KG1 (cell line): ENCODE measurements at regions not wholly inside any gene's neighbourhood (a gene's known extent, or its start where the extent isn't known, plus 50 kb on each side); places are given as distances from the start of the nearest gene placed in this dataset.
"Not testable (repeated sequence)": the region's sequence is repeated elsewhere in the genome, so short reads cannot be mapped to it uniquely, and the experiment has no call there.

Experiments used
- DNase-seq: peaks from one replicate; lab custom pipeline; 2025; lab: John Stamatoyannopoulos, UW

DNA sequence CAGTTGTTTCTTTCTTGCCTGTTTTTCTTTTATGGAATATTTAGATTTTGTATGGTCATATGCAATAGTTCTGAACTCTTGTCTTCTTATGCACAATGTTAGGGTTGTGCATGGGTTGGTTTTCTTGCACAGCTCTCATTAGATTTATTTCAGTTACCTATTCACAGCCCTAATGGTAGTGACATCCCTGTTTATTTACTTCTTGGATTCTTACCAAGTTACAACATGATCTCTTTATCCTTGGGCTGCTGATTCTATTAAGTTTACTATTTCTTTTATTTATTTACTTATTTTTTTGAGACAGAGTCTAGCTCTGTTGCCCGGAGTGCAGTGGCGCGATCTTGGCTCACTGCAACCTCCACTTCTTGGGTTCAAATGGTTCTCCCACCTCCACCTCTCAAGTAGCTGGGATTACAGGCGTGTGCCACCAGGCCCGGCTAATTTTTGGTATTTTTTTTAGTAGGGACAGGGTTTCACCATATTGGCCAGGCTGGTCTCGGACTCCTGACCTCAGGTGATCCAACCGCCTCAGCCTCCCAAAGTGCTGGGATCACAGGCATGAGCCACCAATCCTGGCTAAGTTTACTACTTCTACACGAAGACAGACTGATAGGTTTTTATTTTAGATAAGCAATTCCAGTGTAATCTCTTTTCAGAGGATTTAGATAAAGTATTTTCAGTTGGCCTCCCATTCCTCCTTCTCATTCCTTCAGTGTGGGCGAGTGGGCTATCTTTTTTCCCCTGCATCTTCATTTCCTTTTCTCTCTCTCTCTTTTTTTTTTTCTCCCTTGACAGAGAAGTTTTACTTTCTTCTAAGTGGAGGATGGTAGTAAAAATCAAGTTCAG, 395.1 kb upstream of the RGS6 start:
- DNase-seq, result no peak

GRCh38 chr14:71538288-71538687, 393.9 kb upstream of the RGS6 start:
- DNase-seq, result no peak

GRCh38 chr14:71538938-71539649, 393.1 kb upstream of the RGS6 start:
- no peak for DNase-seq

GRCh38 chr14:71539650-71540285, 392.5 kb upstream of the RGS6 start:
- DNase-seq, result no peak

GRCh38 chr14:71541271-71541670, 391.0 kb upstream of the RGS6 start:
- no peak for DNase-seq

- no peak for DNase-seq
Observed at GRCh38 chr14:71541973-71542690, 390.1 kb upstream of the RGS6 start.

DNA sequence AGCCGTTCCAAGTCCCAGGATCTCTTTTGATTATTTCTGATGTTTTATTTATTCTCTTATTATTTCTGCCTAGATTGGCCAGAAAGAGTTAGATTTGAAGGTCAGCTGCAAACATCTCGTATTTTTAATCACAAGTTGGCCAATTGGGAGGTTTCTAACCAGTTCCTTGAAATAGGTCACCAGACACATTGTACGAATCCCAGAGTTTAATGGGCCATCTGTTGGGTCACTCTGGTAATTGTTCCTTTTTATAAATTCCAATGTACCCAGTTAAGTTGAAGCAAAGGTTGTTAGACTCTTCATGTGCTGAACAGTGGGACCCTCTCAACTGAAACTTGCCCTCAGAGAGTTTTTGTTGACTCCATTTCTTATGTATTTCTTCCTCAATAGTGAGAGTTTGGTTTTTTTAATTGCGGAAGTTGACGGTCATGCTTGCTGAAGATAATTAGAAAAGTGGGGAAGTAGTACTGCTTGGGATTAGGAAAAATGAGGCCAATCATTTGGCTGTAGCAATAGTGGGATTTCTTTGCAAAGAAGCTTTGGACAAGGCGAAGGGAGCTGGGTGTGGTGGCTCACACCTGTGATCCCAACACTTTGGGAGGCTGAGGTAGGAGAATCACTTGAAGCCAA, 382.7 kb upstream of the RGS6 start:
- no peak for DNase-seq

DNA sequence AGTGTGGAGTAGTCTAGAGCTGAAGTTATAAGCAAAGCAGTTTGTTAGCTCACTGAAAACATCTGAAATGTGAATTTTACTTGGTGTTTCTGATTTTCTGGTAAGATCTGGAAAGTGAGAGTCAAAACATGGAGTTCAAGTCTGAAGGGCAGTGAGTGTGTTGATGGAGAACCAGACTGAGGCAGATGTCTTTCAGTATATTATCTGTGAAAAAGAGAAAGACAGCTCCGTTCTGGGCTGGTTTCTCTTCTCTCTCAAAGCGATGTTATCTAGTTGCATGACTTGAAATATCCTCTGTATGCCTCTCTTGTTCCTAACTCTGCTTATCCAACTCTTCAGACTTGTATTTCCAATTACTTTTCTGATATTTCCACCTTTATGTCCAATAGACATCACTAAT, 381.9 kb upstream of the RGS6 start:
- DNase-seq, result no peak

DNA sequence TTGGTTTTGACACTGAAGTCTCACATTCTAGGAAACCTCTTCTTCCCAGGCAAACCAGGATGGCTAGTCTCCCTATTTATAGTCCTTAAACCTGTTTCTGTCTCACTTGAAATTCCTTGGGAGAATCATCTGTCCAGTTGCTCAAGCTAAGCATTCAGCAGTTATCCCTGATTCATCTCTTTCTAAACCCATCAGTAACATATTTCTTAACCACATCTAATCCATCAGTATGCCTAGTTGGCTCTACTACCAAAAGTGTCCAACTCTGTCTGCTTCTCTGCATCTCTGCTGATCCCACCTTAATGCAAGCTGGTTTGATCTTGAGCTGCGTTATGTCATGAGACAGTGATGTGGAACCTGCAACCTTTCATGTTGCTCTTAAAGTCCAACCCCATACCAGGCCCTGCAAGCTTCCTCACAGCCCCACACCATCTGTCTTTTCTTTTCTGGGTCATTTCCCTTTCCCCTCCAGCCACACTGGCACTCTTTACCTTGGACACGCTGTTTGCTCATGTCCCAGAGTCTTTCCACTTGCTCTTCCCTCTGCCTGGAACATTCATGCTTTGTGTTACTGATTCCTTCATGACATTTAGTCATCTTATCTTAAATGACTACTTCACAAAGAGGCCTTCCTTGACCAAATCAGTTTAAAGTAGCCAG, 380.8 kb upstream of the RGS6 start:
- DNase-seq, result no peak

- no peak for DNase-seq
Observed at GRCh38 chr14:71552809-71553208, 379.4 kb upstream of the RGS6 start.

DNA sequence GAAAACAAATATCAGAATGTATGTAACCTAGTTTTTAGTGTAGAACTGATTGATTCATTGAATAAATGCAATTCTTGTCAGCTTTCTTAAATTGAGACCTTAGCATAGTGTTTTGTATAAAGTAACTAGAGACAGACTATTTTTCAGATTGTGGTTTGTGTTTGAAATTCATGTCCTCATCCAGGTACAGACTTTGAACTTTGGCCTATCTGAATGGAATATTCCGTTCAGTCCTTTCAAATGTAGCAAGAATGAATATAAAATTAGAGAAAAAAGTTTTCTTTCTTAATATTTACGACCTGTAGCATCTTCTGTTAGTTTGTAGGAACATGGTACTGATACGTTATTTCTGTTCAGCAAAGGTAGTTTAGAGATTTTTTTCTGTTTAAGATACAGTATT, 378.4 kb upstream of the RGS6 start:
- DNase-seq, result no peak

- DNase-seq, result no peak
Observed at GRCh38 chr14:71554323-71554722, 377.9 kb upstream of the RGS6 start.

- no peak for DNase-seq
Observed at GRCh38 chr14:71554959-71555612, 377.1 kb upstream of the RGS6 start.

DNA sequence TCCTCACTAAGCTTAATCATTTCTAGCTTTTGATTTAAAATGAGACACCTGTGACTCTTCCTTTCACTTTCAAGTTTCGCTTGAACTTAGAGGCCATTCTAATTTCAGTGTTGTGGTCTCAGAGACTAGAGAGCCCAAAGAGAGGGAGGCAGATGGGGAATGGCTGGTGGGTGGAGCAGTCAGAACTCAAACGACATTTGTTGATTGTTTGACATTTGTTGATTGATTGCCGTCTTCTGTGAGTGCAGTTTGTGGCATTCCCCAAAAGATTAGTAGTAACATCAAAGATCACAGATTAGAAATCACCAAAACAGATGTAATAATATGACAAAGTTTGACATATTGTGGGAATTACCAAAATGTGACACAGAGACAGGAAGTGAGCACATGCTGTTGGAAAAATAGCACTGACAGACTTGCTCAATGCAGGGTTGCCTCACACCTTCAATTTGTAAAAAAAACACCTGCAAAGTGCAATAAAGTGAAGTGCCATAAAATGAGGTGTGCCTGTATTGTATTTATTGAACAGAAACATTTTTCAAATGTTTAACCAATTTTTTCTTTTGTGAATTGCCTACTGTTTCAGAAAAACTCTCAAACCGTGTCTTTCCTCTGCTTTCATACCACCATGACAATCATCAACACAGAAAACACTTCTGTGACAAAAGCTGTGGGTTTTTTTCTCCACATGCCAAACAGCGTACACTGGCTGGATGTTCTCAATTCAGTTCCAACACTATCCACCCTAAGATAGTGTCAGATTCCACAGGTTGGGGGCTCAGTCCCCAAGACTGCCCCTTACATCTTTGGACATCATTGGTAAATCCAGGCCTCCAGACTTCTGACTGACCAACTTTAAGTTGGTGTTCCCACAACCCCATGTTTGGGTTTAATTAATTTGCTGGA, 376.3 kb upstream of the RGS6 start:
- DNase-seq, result no peak

DNA sequence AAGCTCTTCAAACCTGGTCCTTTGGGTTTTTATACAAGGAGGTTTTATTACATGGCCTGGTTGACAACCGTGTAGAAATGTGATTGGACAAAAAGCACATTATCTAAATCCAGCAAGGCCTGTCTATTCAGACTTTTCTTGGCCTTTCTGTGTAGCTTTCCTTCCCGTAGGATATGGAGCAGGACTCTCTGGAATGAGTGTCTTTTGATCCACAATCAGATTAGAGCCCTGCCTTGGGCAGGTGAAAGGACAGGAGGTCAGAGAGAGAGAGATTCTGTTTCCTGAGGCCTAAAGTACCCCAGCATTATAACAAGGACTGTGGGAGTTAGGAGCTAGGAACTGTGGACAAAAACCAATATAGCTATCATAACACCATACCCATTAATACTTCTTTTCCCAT, 375.5 kb upstream of the RGS6 start:
- no peak for DNase-seq

DNA sequence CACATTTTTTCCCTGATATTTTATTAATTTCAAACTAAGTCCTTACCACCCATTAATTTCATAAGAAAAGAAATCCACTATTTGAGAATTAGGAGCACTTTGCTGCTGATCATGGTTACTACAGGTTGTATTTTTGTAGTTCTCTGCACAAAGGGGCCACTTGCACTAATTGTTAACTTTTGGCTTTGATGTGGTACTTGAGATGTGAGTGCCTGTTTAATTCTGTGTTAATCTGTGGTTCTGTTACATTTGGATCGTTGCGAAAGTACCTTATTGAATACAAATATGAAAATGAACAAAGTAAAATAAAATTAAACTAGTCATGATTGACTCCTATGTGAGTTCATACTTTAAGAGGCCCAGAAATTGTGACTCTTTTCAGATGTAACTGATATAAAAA, 374.9 kb upstream of the RGS6 start:
- no peak for DNase-seq

GRCh38 chr14:71558943-71559342, 373.3 kb upstream of the RGS6 start:
- not testable (repeated sequence) for DNase-seq

DNA sequence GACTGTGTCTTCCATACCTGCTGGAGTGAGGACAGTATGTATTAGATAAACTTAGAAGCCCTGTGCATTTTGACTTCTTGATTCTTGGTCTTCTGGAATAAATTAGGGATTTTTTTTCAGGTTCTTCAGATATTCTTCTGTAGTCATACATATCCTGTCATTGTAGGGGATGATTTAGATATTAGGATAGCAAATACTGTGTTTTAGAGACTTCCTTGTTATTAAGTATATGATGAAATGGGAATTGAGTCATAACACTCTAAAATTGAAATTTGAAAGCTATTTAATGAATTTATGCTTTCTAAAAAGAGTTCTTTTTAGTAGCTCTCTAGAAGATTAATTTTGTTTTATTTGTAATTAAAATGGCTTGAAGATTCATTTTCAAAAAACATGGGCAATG, 371.5 kb upstream of the RGS6 start:
- DNase-seq, result no peak

GRCh38 chr14:71563492-71564153, 368.6 kb upstream of the RGS6 start:
- DNase-seq, result no peak
